TTC549 (cell line): ENCODE measurements at regions not wholly inside any gene's neighbourhood (a gene's known extent, or its start where the extent isn't known, plus 50 kb on each side); places are given as distances from the start of the nearest gene placed in this dataset.

Experiments used
- FAIRE-seq: peaks from 2 replicates; lab custom pipeline; 2012; peaks lifted over from hg19 to GRCh38; lab: Jason Lieb, UNC

- no peak for FAIRE-seq
Observed at GRCh38 chr2:43127941-43128558, 98.4 kb downstream of the ZFP36L2 start.

- FAIRE-seq: no peak
Observed at GRCh38 chr2:43127208-43127940, 99.0 kb downstream of the ZFP36L2 start.

GRCh38 chr2:43126817-43127207 lies 99.6 kb downstream of the ZFP36L2 start:
- no peak for FAIRE-seq

- no peak for FAIRE-seq
Observed at GRCh38 chr2:43125090-43125998, 101.1 kb downstream of the ZFP36L2 start.

GRCh38 chr2:43124687-43125057 lies 101.7 kb downstream of the ZFP36L2 start:
- no peak for FAIRE-seq

- FAIRE-seq: no peak
Observed at GRCh38 chr2:43123981-43124686, 102.3 kb downstream of the ZFP36L2 start.

- FAIRE-seq: no peak
Observed at GRCh38 chr2:43123486-43123885, 102.9 kb downstream of the ZFP36L2 start.

- no peak for FAIRE-seq
Observed at GRCh38 chr2:43123028-43123427, 103.4 kb downstream of the ZFP36L2 start.

- no peak for FAIRE-seq
Observed at GRCh38 chr2:43121580-43122314, 104.7 kb downstream of the ZFP36L2 start.

GRCh38 chr2:43119303-43119702 lies 107.1 kb downstream of the ZFP36L2 start:
- FAIRE-seq: no peak

- no peak for FAIRE-seq
Observed at GRCh38 chr2:43117521-43118143, 108.8 kb downstream of the ZFP36L2 start.

GRCh38 chr2:43116988-43117387 lies 109.4 kb downstream of the ZFP36L2 start:
- FAIRE-seq: no peak

- no peak for FAIRE-seq
Observed at GRCh38 chr2:43115881-43116280, 110.5 kb downstream of the ZFP36L2 start.

- FAIRE-seq: no peak
Observed at GRCh38 chr2:43114210-43114609, 112.2 kb downstream of the ZFP36L2 start.

GRCh38 chr2:43111788-43112554 lies 114.4 kb downstream of the ZFP36L2 start:
- no peak for FAIRE-seq

- FAIRE-seq: no peak
Observed at GRCh38 chr2:43110442-43110871, 115.9 kb downstream of the ZFP36L2 start.

- FAIRE-seq: no peak
Observed at GRCh38 chr2:43109261-43109743, 117.1 kb downstream of the ZFP36L2 start.

GRCh38 chr2:43107679-43108078 lies 118.7 kb downstream of the ZFP36L2 start:
- FAIRE-seq: no peak

GRCh38 chr2:43106559-43107527 lies 119.6 kb downstream of the ZFP36L2 start:
- FAIRE-seq: no peak
